ENCODE measurements at regions not wholly inside any gene's neighbourhood (a gene's known extent, or its start where the extent isn't known, plus 50 kb on each side); places are given as distances from the start of the nearest gene placed in this dataset.

GRCh38 chr6:94350833-94351232, 931.5 kb upstream of the EPHA7 start:
- Histone ChIP-seq H3K27me3 (ENCODE audit: control insufficient read depth, insufficient read depth, low read length) (no peaks in the 10 kb centered on the region), H3K36me3 (ENCODE audit: control insufficient read depth, insufficient read depth, low read length) (no peaks in the 10 kb centered on the region), H3K9me3 (ENCODE audit: control insufficient read depth, insufficient read depth, low read depth, low read length) (no peaks in the 10 kb centered on the region), H3K4me2 (ENCODE audit: extremely low read depth, insufficient read depth, low read length) (no peak overlapping the region), H3K27ac (ENCODE audit: insufficient read depth, low read length) (no peak overlapping the region), H2AFZ (ENCODE audit: low read length) (no peak overlapping the region), H3K79me2 (ENCODE audit: control insufficient read depth, insufficient read depth, low read length) (no peaks in the 10 kb centered on the region), H4K20me1 (ENCODE audit: control insufficient read depth, extremely low read depth, insufficient read depth, low read length) (no peaks in the 10 kb centered on the region), H3K9ac (ENCODE audit: insufficient read depth, low read length) (no peak overlapping the region), H3K4me1 (ENCODE audit: control insufficient read depth, extremely low read depth, insufficient read depth, low read length) (no peaks in the 10 kb centered on the region), H3K4me3 (replicated peaks in 1 of 4; ENCODE audit: control extremely low read depth in 1 of 4, insufficient read depth in 1 of 4, low read depth in 3 of 4, low read length in 4 of 4) (no peak overlapping the region)
- no peak for DNase-seq (ENCODE audit: low read depth in 2 of 2)
- TF ChIP-seq EZH2 (IDR thresholded peaks at IDR 0.05; ENCODE audit: low read length, missing control alignments) (no peak), CTCF (conservative IDR thresholded peaks at IDR 0.05 in 1 of 2, IDR thresholded peaks at IDR 0.05 in 1 of 2; ENCODE audit: low read depth in 1 of 2, low read length in 2 of 2) (no peak)

- Histone ChIP-seq H3K27me3 (ENCODE audit: control insufficient read depth, insufficient read depth, low read length) (no peaks in the 10 kb centered on the region), H3K79me2 (ENCODE audit: control insufficient read depth, insufficient read depth, low read length) (no peaks in the 10 kb centered on the region), H2AFZ (ENCODE audit: low read length) (no peak overlapping the region), H3K4me1 (ENCODE audit: control insufficient read depth, extremely low read depth, insufficient read depth, low read length) (no peaks in the 10 kb centered on the region), H3K36me3 (ENCODE audit: control insufficient read depth, insufficient read depth, low read length) (no peaks in the 10 kb centered on the region), H3K9me3 (ENCODE audit: control insufficient read depth, insufficient read depth, low read depth, low read length) (no peaks in the 10 kb centered on the region), H3K4me3 (replicated peaks in 1 of 4; ENCODE audit: control extremely low read depth in 1 of 4, insufficient read depth in 1 of 4, low read depth in 3 of 4, low read length in 4 of 4) (no peak overlapping the region), H3K4me2 (ENCODE audit: extremely low read depth, insufficient read depth, low read length) (no peak overlapping the region), H3K9ac (ENCODE audit: insufficient read depth, low read length) (no peak overlapping the region), H4K20me1 (ENCODE audit: control insufficient read depth, extremely low read depth, insufficient read depth, low read length) (no peaks in the 10 kb centered on the region), H3K27ac (ENCODE audit: insufficient read depth, low read length) (no peak overlapping the region)
- no peak for DNase-seq (ENCODE audit: low read depth in 2 of 2)
- TF ChIP-seq CTCF (conservative IDR thresholded peaks at IDR 0.05 in 1 of 2, IDR thresholded peaks at IDR 0.05 in 1 of 2; ENCODE audit: low read depth in 1 of 2, low read length in 2 of 2): no peak
- no peak for TF ChIP-seq EZH2 (IDR thresholded peaks at IDR 0.05; ENCODE audit: low read length, missing control alignments)
These were observed 929.9 kb upstream of the EPHA7 start for GRCh38 chr6:94349227-94349626.

- Histone ChIP-seq H4K20me1 (ENCODE audit: control insufficient read depth, extremely low read depth, insufficient read depth, low read length) (no peaks in the 10 kb centered on the region), H3K9ac (ENCODE audit: insufficient read depth, low read length) (no peak overlapping the region), H3K9me3 (ENCODE audit: control insufficient read depth, insufficient read depth, low read depth, low read length) (no peaks in the 10 kb centered on the region), H3K4me1 (ENCODE audit: control insufficient read depth, extremely low read depth, insufficient read depth, low read length) (no peaks in the 10 kb centered on the region), H3K27ac (ENCODE audit: insufficient read depth, low read length) (no peak overlapping the region), H3K36me3 (ENCODE audit: control insufficient read depth, insufficient read depth, low read length) (no peaks in the 10 kb centered on the region), H2AFZ (ENCODE audit: low read length) (no peak overlapping the region), H3K79me2 (ENCODE audit: control insufficient read depth, insufficient read depth, low read length) (no peaks in the 10 kb centered on the region), H3K4me2 (ENCODE audit: extremely low read depth, insufficient read depth, low read length) (no peak overlapping the region), H3K27me3 (ENCODE audit: control insufficient read depth, insufficient read depth, low read length) (no peaks in the 10 kb centered on the region), H3K4me3 (replicated peaks in 1 of 4; ENCODE audit: control extremely low read depth in 1 of 4, insufficient read depth in 1 of 4, low read depth in 3 of 4, low read length in 4 of 4) (no peak overlapping the region)
- no peak for DNase-seq (ENCODE audit: low read depth in 2 of 2)
- TF ChIP-seq CTCF (conservative IDR thresholded peaks at IDR 0.05 in 1 of 2, IDR thresholded peaks at IDR 0.05 in 1 of 2; ENCODE audit: low read depth in 1 of 2, low read length in 2 of 2): no peak
- no peak for TF ChIP-seq EZH2 (IDR thresholded peaks at IDR 0.05; ENCODE audit: low read length, missing control alignments)
These were observed 925.5 kb upstream of the EPHA7 start for GRCh38 chr6:94344866-94345265.
